Adrenal gland (tissue), 9 donors: ENCODE measurements at regions not wholly inside any gene's neighbourhood (a gene's known extent, or its start where the extent isn't known, plus 50 kb on each side); places are given as distances from the start of the nearest gene placed in this dataset.

Experiments
- DNase-seq, 7 donors: peaks; one replicate each; pipeline ENCODE4 v3.0.0-alpha.2; 2019 to 2020
- H3K27ac ChIP-seq, 5 donors: fragments of 200-600 bp; sonication (generic) in 4 of 5; 1 replicate in 3 of 5; 2 replicates in 2 of 5; pipeline versions ENCODE4 v1.5.1 to v1.8.0; 2016 to 2020; ENCODE audit warnings: mild to moderate bottlenecking in 1 of 5
- H3K27me3 ChIP-seq: fragments of 200-600 bp; 2 replicates; pipeline ENCODE4 v1.8.0; 2021
- H3K36me3 ChIP-seq, 2 donors: fragments of 200-600 bp; replicated peaks in 1 of 2; 1 replicate in 1 of 2; 2 replicates in 1 of 2; pipeline versions ENCODE4 v1.5.1 to v1.8.0; 2018 to 2022
- H3K4me1 ChIP-seq, 2 donors: fragments of 200-600 bp; replicated peaks in 1 of 2; 1 replicate in 1 of 2; 2 replicates in 1 of 2; pipeline versions ENCODE4 v1.5.1 to v1.8.0; 2018 to 2021
- H3K4me3 ChIP-seq, 4 donors: fragments of 200-600 bp; sonication (generic) in 3 of 4; one replicate each; pipeline ENCODE4 v1.5.1; 2016 to 2018
- H3K9me3 ChIP-seq, 3 donors: fragments of 200-600 bp; sonication (generic) in 1 of 3; replicated peaks in 1 of 3; 1 replicate in 2 of 3; 2 replicates in 1 of 3; pipeline versions ENCODE4 v1.5.1 to v1.8.0; 2016 to 2021
- CTCF ChIP-seq, 6 experiments: fragments of 450-650 bp in 4 of 6; fragments of 200-600 bp in 2 of 6; sonication (generic) in 1 of 6; IDR thresholded peaks; 1 replicate in 5 of 6; 2 replicates in 1 of 6; pipeline versions ENCODE4 v1.5.1 to v1.8.0; 2016 to 2021; ENCODE audit warnings: antibody characterized with exemption in 6 of 6, mild to moderate bottlenecking in 2 of 6, moderate library complexity in 1 of 6
- POLR2A ChIP-seq, 2 donors: fragments of 450-650 bp; IDR thresholded peaks; one replicate each; pipeline ENCODE4 v1.6.1; 2017; ENCODE audit warnings: antibody characterized with exemption in 2 of 2, mild to moderate bottlenecking in 2 of 2, moderate library complexity in 1 of 2
- whole genome bisulfite sequencing, 4 donors: extraction: QIAGEN DNeasy Blood & Tissue Kit in 2 of 4; methylation state at CpG; one replicate each; pipeline versions ENCODE4 v1.1.5 to v1.1.7; 2013 to 2017; 5-methylcytosine and 5-hydroxymethylcytosine counted together
- intact Hi-C, 2 donors: fragments of 100-400 bp; cut with DNase I; formaldehyde crosslinking; loops; one replicate each; pipeline versions ENCODE4 v1.14.1 to v1.15.0; 2022 to 2023
- donor health status: healthy with polysubstance abuse.
- donor health status: Bipolar disorder and iron deficiency.
- donor health status: DM: yes; HTN: yes; CAD: no.
- donor health status: DM: no; HTN: no; CAD: no.
- donor health status: DM: no; HTN: no; CAD: no.

- H3K4me3 ChIP-seq, result no peak overlapping the region
- no peak for DNase-seq
- TF ChIP-seq POLR2A (IDR thresholded peaks at IDR 0.05), result no peak
- H3K9me3 ChIP-seq, result no peaks in the 10 kb centered on the region
- H3K36me3 ChIP-seq, result no peaks in the 10 kb centered on the region
- H3K4me1 ChIP-seq, result no peaks in the 10 kb centered on the region
- intact Hi-C loops, result no loop called here
- no peak overlapping the region for H3K27ac ChIP-seq
- WGBS, 4 donors, result 73 to 77% (median 75%) methylated on average over 4 of the region's 4 CpGs
- H3K27me3 ChIP-seq, result no peaks in the 10 kb centered on the region
Observed at GRCh38 chr21:19433623-19434022, 1030.0 kb upstream of the TMPRSS15 start.

GRCh38 chr21:19440792-19441655 lies 1037.4 kb upstream of the TMPRSS15 start:
- TF ChIP-seq POLR2A (IDR thresholded peaks at IDR 0.05), result no peak
- no peak for TF ChIP-seq CTCF (IDR thresholded peaks at IDR 0.05)
- Histone ChIP-seq H3K4me1 (peaks cover 0 to 4% of the 10 kb centered on the region in 2 donors), H3K27ac (no peak overlapping the region), H3K27me3 (no peaks in the 10 kb centered on the region), H3K9me3 (no peaks in the 10 kb centered on the region), H3K4me3 (no peak overlapping the region), H3K36me3 (no peaks in the 10 kb centered on the region)
- no peak for DNase-seq
- intact Hi-C loops, result no loop called here
- 22 to 33% (median 27%) methylated on average over 10 of the region's 10 CpGs for WGBS, 4 donors

- no peak for DNase-seq
- WGBS, 4 donors, result 29 to 70% (median 50%) methylated on average over 1 of the region's 1 CpG
Observed at GRCh38 chr21:19458295-19458694, 1054.7 kb upstream of the TMPRSS15 start.

GRCh38 chr21:19461481-19462205 lies 1058.1 kb upstream of the TMPRSS15 start:
- WGBS, 4 donors, result 70 to 82% (median 77%) methylated on average over 8 of the region's 8 CpGs
- no peak for DNase-seq
- Histone ChIP-seq H3K4me3 (no peak overlapping the region), H3K36me3 (no peaks in the 10 kb centered on the region), H3K9me3 (peaks cover 0 to 6% (median 0%) of the 10 kb centered on the region in 3 donors), H3K27ac (no peak overlapping the region), H3K27me3 (no peaks in the 10 kb centered on the region), H3K4me1 (no peaks in the 10 kb centered on the region)
- intact Hi-C loops, result no loop called here
- TF ChIP-seq POLR2A (IDR thresholded peaks at IDR 0.05) (no peak), CTCF (IDR thresholded peaks at IDR 0.05) (no peak)

More at GRCh38 chr21:19458295-19458694, 1054.7 kb upstream of the TMPRSS15 start:
- no peak for TF ChIP-seq CTCF (IDR thresholded peaks at IDR 0.05)
- no peak for TF ChIP-seq POLR2A (IDR thresholded peaks at IDR 0.05)
- H3K27ac ChIP-seq, result no peak overlapping the region
- intact Hi-C loops, result no loop called here
- no peak overlapping the region for H3K4me3 ChIP-seq
- no peaks in the 10 kb centered on the region for H3K4me1 ChIP-seq
- no peaks in the 10 kb centered on the region for H3K36me3 ChIP-seq
- H3K9me3 ChIP-seq, result peaks cover 0 to 6% (median 0%) of the 10 kb centered on the region in 3 donors
- H3K27me3 ChIP-seq, result no peaks in the 10 kb centered on the region
